PC-3 (cell line): ENCODE measurements at regions not wholly inside any gene's neighbourhood (a gene's known extent, or its start where the extent isn't known, plus 50 kb on each side); places are given as distances from the start of the nearest gene placed in this dataset.

Source experiments
- ATAC-seq: fragments of 200-7000 bp; cut with Tn5 transposase; 2 replicates; pipeline ENCODE4 v1.9.1; 2020; ENCODE audit warnings: mild to moderate bottlenecking, moderate library complexity
- BruUV-seq: library from RNA; stranded (reverse); fragments of 400-500 nt; replicated peaks from 2 replicates; lab custom pipeline; 2021; lab: Mats Ljungman, UMichigan
- CTCF ChIA-PET: fragments of 300-600 bp; sonication (Branson Sonifier 250); formaldehyde crosslinking; loops from one replicate; lab custom pipeline; 2022; ENCODE audit warnings: antibody characterized with exemption; lab: Charles Lee
- POLR2A ChIA-PET: fragments of 300-600 bp; sonication (Branson Sonifier 250); formaldehyde crosslinking; loops from one replicate; lab custom pipeline; 2022; ENCODE audit warnings: antibody characterized with exemption; ENCODE audit not compliant: unreplicated experiment; lab: Charles Lee
- DNase-seq: peaks from one replicate; pipeline ENCODE4 v3.0.0-alpha.2; 2015
- H2AFZ ChIP-seq: fragments of 300-600 bp; sonication (generic); 2 replicates; pipeline ENCODE4 v1.6.0; 2016; ENCODE audit warnings: antibody characterized with exemption, low read length
- H3F3A ChIP-seq: fragments of 300-600 bp; sonication (generic); one replicate; pipeline ENCODE4 v1.6.0; 2017; ENCODE audit warnings: antibody characterized with exemption, low read length, control low read depth, mild to moderate bottlenecking; ENCODE audit not compliant: unreplicated experiment
- H3K27ac ChIP-seq: fragments of 300-600 bp; sonication (generic); 2 replicates; pipeline ENCODE4 v1.5.1; 2016; ENCODE audit warnings: mild to moderate bottlenecking, low read length
- H3K27me3 ChIP-seq: fragments of 300-600 bp; sonication (generic); 2 replicates; pipeline ENCODE4 v1.6.1; 2016; ENCODE audit warnings: low read length, mixed read lengths
- H3K36me3 ChIP-seq: fragments of 300-600 bp; sonication (generic); 2 replicates; pipeline ENCODE4 v1.6.1; 2016; ENCODE audit warnings: low read depth, mixed run types, low read length, mixed read lengths
- H3K4me1 ChIP-seq: fragments of 300-600 bp; sonication (generic); 2 replicates; pipeline ENCODE4 v1.5.1; 2016; ENCODE audit warnings: low read length; ENCODE audit not compliant: insufficient read depth
- H3K4me2 ChIP-seq: fragments of 300-600 bp; sonication (generic); 2 replicates; pipeline ENCODE4 v1.6.0; 2016; ENCODE audit warnings: low read length
- H3K4me3 ChIP-seq: fragments of 300-600 bp; sonication (generic); 2 replicates; pipeline ENCODE4 v1.5.1; 2016; ENCODE audit warnings: mild to moderate bottlenecking, low read length, mixed read lengths
- H3K79me2 ChIP-seq: fragments of 300-600 bp; sonication (generic); 2 replicates; pipeline ENCODE4 v1.6.1; 2017; ENCODE audit warnings: low read length, mixed read lengths
- H3K9ac ChIP-seq: fragments of 300-600 bp; sonication (generic); 2 replicates; pipeline ENCODE4 v1.6.0; 2016; ENCODE audit warnings: mild to moderate bottlenecking, low read length
- H3K9me2 ChIP-seq: fragments of 300-600 bp; sonication (generic); replicated peaks from 2 replicates; pipeline ENCODE4 v1.6.1; 2016; ENCODE audit warnings: mixed run types, low read length, mixed read lengths
- H3K9me3 ChIP-seq: fragments of 300-600 bp; sonication (generic); 2 replicates; pipeline ENCODE4 v1.6.1; 2016; ENCODE audit warnings: low read length, mixed read lengths
- H4K20me1 ChIP-seq: fragments of 300-600 bp; sonication (generic); 2 replicates; pipeline ENCODE4 v1.6.1; 2016; ENCODE audit warnings: low read length, mixed read lengths
- EZH2 ChIP-seq: fragments of 300-600 bp; sonication (generic); IDR thresholded peaks from one replicate; pipeline ENCODE4 v1.6.1; 2017; ENCODE audit warnings: antibody characterized with exemption, mild to moderate bottlenecking, low read length; ENCODE audit not compliant: unreplicated experiment
- EZH2phosphoT487 ChIP-seq: fragments of 300-600 bp; sonication (generic); IDR thresholded peaks from 2 replicates; pipeline ENCODE4 v1.6.1; 2018; ENCODE audit warnings: mild to moderate bottlenecking, antibody characterized with exemption, low read length, borderline replicate concordance
- intact Hi-C: fragments of 100-400 bp; cut with micrococcal nuclease; formaldehyde crosslinking; loops from 2 replicates; pipeline ENCODE4 v1.9.0; 2023
- TF ChIP-seq, protein P1 (sequence below): fragments of 300-600 bp; sonication (generic); conservative IDR thresholded peaks from 2 replicates; pipeline ENCODE4 v1.5.1; 2017; ENCODE audit warnings: antibody characterized with exemption, low read depth, mild to moderate bottlenecking, low read length

DNA sequence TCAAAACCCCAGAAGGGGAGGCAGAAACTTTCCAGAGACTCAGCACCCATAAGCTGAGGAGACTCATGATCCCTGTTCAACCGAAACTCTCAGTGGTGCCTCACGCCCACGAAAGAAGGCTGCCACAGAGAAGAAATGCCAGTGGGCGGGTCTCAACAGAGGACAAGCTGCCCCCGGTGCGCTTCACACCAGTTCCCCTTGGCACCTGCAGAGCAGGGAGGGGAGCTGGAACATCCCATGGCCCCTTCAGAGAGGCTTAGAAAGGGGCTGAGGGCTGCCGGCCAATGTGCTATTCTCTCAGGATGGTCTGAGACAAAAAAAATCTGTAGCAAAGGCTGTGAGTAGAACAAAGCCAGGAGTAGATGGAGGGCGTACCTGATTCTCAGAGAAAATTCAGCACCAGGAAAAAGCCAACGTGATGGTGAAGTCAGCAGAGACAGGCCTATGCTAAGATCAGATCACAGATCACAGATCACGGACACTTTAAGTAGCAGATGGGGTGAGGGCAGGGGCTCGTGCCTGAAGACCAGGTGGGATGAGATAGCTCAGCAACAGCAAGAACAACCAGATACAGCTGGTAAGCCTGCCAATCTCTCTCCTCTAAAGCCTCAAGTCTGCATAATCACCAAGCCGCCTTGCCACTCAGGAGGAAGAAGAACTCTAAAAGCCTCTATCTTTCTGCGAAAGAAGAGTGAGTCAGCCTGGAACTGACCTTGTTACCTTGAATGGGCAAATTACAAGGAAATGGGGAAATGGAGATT is 206.4 kb upstream of the GRIP1 start:
- Histone ChIP-seq H3K9me3 (no peaks in the 10 kb centered on the region), H3K4me1 (no peaks in the 10 kb centered on the region), H3K79me2 (no peaks in the 10 kb centered on the region), H3K4me3 (no peak overlapping the region), H3K4me2 (no peak overlapping the region), H3K36me3 (no peaks in the 10 kb centered on the region), H3K27ac (no peak overlapping the region), H4K20me1 (no peaks in the 10 kb centered on the region), H3K27me3 (no peaks in the 10 kb centered on the region), H3K9me2 (no peaks in the 10 kb centered on the region), H2AFZ (no peak overlapping the region), H3K9ac (no peak overlapping the region), H3F3A (no peaks in the 10 kb centered on the region)
- intact Hi-C loops = no loop called here
- ATAC-seq (no peak), DNase-seq (no peak)
- POLR2A ChIA-PET = no interaction called here
- TF ChIP-seq EZH2 (no peak), EZH2phosphoT487 (no peak)
- TF ChIP-seq, protein P1, sequence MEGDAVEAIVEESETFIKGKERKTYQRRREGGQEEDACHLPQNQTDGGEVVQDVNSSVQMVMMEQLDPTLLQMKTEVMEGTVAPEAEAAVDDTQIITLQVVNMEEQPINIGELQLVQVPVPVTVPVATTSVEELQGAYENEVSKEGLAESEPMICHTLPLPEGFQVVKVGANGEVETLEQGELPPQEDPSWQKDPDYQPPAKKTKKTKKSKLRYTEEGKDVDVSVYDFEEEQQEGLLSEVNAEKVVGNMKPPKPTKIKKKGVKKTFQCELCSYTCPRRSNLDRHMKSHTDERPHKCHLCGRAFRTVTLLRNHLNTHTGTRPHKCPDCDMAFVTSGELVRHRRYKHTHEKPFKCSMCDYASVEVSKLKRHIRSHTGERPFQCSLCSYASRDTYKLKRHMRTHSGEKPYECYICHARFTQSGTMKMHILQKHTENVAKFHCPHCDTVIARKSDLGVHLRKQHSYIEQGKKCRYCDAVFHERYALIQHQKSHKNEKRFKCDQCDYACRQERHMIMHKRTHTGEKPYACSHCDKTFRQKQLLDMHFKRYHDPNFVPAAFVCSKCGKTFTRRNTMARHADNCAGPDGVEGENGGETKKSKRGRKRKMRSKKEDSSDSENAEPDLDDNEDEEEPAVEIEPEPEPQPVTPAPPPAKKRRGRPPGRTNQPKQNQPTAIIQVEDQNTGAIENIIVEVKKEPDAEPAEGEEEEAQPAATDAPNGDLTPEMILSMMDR = no peak
- CTCF ChIA-PET = no interaction called here
- no TSS peak for BruUV-seq

DNA sequence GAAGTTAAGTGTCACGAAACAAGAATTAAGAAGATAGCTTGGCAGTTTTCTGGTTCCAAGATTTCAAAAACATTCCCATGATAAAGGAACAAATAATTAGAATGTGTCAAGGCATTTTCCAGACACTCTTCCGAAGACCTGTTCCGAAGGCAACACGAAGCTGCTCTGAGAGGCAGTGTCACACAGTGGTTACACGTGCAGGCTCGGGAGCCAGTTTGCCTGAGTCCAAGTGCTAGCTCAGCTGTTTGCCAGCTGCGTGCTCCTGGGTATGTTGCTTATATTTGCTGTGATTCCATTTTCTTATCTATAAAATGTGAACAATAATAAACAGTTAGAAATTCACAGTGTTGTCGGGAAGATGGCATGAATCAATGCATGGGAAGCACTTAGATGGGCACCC is 217.9 kb upstream of the GRIP1 start:
- POLR2A ChIA-PET = no interaction called here
- BruUV-seq = no TSS peak
- Histone ChIP-seq H4K20me1 (no peaks in the 10 kb centered on the region), H3K36me3 (no peaks in the 10 kb centered on the region), H3K27me3 (no peaks in the 10 kb centered on the region), H3K27ac (no peak overlapping the region), H3K4me2 (no peak overlapping the region), H3K9ac (no peak overlapping the region), H2AFZ (no peak overlapping the region), H3K79me2 (no peaks in the 10 kb centered on the region), H3K9me2 (no peaks in the 10 kb centered on the region), H3K4me1 (no peaks in the 10 kb centered on the region), H3K9me3 (no peaks in the 10 kb centered on the region), H3K4me3 (no peak overlapping the region), H3F3A (no peaks in the 10 kb centered on the region)
- DNase-seq = no peak
- intact Hi-C loops = no loop called here
- no peak for ATAC-seq
- no peak for TF ChIP-seq EZH2phosphoT487
- TF ChIP-seq, protein P1 = no peak
- no peak for TF ChIP-seq EZH2
- CTCF ChIA-PET = no interaction called here
